Kidney epithelial cell (primary cell): ENCODE measurements at regions not wholly inside any gene's neighbourhood (a gene's known extent, or its start where the extent isn't known, plus 50 kb on each side); places are given as distances from the start of the nearest gene placed in this dataset.

Experiments
- DNase-seq: peaks from one replicate; pipeline ENCODE4 v3.0.0-alpha.2; 2010; ENCODE audit warnings: low read depth
- H3K27me3 ChIP-seq: 2 replicates; pipeline ENCODE4 v1.6.0; 2011; ENCODE audit warnings: low read length; ENCODE audit not compliant: control insufficient read depth, insufficient read depth
- H3K36me3 ChIP-seq: 2 replicates; pipeline ENCODE4 v1.5.1; 2011; ENCODE audit warnings: low read length; ENCODE audit not compliant: control insufficient read depth, insufficient read depth
- H3K4me3 ChIP-seq: 2 replicates; pipeline ENCODE4 v1.5.1; 2011; ENCODE audit warnings: low read depth, mild to moderate bottlenecking, control low read depth, low read length
- TF ChIP-seq, protein P1 (sequence below): IDR thresholded peaks from 2 replicates; pipeline ENCODE4 v1.5.1; 2011; ENCODE audit warnings: mild to moderate bottlenecking, moderate library complexity, low read length, control low read depth, inconsistent platforms; ENCODE audit not compliant: insufficient read depth, poor library complexity, severe bottlenecking

DNA sequence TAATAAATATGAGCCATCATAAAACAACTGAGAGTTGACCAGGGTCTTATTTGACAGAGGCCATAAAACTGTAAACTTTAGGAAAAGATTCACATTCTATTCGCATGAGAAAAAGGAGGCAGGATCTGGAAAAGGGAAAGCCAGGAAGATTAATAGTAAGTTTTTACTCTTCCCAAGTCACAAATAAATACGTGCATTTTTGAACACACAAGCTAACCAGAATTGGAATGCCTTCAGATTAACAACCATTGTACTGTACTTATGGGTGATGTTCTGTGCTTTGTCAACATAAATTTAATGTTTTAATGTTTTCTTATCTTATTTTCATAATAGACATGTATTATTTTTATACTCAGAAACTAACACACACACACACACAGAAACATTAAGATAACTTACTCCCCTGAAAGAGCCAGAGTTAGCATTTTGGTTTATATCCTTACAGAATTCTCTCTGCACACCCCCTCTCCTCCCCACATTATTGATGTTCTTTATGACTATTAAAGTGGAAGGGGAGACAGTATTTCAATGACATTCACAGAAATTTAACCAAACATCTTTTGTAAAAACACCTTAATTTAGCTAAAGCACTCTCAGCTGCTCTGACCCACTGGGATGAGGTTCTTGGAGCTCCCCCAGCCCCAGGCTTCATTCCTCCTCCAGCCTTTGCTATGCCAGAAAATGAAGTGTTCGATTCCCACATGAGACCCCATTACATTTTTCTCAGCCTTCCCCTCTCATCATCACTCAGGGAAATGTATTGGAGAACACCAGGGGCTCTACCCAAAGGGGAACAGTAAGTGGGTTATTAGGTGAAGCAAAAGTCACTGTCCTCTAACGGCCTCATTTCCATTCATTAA is 155.5 kb downstream of the ESM1 start:
- no peaks in the 10 kb centered on the region for H3K27me3 ChIP-seq
- TF ChIP-seq, protein P1, sequence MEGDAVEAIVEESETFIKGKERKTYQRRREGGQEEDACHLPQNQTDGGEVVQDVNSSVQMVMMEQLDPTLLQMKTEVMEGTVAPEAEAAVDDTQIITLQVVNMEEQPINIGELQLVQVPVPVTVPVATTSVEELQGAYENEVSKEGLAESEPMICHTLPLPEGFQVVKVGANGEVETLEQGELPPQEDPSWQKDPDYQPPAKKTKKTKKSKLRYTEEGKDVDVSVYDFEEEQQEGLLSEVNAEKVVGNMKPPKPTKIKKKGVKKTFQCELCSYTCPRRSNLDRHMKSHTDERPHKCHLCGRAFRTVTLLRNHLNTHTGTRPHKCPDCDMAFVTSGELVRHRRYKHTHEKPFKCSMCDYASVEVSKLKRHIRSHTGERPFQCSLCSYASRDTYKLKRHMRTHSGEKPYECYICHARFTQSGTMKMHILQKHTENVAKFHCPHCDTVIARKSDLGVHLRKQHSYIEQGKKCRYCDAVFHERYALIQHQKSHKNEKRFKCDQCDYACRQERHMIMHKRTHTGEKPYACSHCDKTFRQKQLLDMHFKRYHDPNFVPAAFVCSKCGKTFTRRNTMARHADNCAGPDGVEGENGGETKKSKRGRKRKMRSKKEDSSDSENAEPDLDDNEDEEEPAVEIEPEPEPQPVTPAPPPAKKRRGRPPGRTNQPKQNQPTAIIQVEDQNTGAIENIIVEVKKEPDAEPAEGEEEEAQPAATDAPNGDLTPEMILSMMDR, result no peak
- no peak for DNase-seq
- H3K36me3 ChIP-seq, result no peaks in the 10 kb centered on the region
- H3K4me3 ChIP-seq, result no peak overlapping the region

DNA sequence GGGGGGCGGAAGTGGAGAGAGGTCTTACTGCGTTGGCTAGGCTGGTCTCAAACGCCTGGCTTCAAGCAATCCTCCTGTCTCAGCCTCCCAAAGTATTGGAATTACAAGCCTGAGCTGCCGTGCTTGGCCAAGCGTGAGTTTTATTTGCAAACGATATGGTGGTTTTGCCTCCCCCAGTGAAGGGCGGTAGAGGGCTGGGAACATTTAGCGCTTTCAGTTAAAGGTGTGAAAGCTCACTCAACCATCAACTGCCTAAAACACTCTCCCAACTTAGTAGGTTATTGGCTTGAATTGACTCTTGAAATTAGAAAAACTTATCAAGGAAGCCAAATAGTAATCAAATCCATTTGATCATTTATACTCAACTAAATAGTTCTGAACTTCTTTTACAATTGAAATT is 156.3 kb downstream of the ESM1 start:
- H3K27me3 ChIP-seq, result no peaks in the 10 kb centered on the region
- no peak for DNase-seq
- H3K4me3 ChIP-seq, result no peak overlapping the region
- TF ChIP-seq, protein P1, result no peak
- no peaks in the 10 kb centered on the region for H3K36me3 ChIP-seq

DNA sequence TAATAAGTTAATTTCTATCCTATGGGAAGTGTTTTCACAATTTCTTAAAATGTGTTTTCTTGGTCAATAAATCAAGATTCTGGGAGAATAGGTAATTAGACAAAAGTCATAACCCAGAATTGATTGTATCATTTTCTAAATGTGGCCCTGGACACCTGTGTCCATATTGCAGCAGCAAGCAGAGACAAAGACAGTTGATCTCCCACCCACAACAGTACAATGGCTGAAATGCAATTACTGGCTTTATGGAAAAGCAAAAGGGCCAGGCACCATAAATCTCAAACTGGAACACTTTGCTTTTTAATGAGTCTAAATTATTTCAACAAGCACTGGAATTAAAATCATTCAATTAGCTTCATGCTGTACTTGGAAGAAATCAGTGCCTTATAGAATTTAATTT is 157.2 kb downstream of the ESM1 start:
- no peak overlapping the region for H3K4me3 ChIP-seq
- no peak for DNase-seq
- TF ChIP-seq, protein P1, result no peak
- no peaks in the 10 kb centered on the region for H3K27me3 ChIP-seq
- H3K36me3 ChIP-seq, result no peaks in the 10 kb centered on the region

DNA sequence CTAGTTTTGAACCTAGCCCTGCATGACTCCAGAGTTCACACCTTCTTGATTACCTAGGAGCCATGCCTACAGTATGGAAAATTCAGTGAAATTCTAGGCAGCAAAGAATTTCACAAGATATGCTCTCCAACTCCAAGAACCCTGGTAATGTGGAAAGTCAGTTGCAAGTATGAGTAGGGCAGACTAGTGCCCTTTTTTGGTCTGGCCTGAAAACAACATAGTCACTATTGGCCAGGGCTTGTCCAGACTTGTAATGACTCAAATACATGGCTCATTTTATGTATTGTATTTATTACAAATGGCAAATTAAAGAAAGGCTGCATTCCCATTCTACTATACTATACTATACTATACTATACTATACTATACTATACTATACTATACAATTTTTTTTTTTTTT is 160.4 kb downstream of the ESM1 start:
- Histone ChIP-seq H3K4me3 (no peak overlapping the region), H3K27me3 (no peaks in the 10 kb centered on the region), H3K36me3 (no peaks in the 10 kb centered on the region)
- no peak for DNase-seq
- TF ChIP-seq, protein P1, result no peak

DNA sequence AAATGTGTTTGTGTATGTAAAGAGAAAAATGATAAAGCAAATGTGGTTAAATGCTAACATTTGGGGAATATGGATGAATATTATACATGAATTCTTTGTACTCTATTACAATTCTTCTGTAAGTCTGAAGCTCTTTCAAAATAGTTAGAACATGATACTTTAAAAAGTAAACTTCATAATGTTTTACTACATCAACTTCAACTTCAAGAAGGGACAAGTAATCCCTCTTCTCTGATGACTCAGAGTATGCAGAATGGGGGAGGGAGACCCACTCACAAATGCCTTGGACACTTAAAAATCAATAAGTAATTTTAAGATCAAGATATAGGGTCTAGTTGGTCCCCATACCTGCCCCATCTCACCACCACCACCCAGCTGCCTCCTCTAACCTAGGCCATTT is 162.4 kb downstream of the ESM1 start:
- TF ChIP-seq, protein P1, result no peak
- no peaks in the 10 kb centered on the region for H3K36me3 ChIP-seq
- no peaks in the 10 kb centered on the region for H3K27me3 ChIP-seq
- no peak overlapping the region for H3K4me3 ChIP-seq
- no peak for DNase-seq

DNA sequence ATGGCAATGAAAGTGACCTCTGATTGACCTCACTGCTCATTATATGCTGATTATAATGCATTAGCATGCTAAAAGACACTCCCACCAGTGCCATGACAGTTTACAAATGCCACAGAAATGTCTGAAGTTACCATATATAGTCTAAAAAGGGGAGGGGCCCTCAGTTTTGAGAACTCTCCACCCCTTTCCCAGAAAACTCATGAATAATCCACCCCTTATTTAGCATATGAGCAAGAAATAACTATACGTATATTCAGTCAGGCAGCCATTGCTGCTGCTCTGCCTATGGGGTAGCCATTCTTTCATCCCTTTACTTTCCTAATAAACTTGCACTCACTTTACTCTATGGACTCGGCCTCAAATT is 163.1 kb downstream of the ESM1 start:
- no peak for DNase-seq
- H3K27me3 ChIP-seq, result no peaks in the 10 kb centered on the region
- no peaks in the 10 kb centered on the region for H3K36me3 ChIP-seq
- H3K4me3 ChIP-seq, result no peak overlapping the region
- TF ChIP-seq, protein P1, result no peak
